ENCODE measurements at regions not wholly inside any gene's neighbourhood (a gene's known extent, or its start where the extent isn't known, plus 50 kb on each side); places are given as distances from the start of the nearest gene placed in this dataset.
"Not testable (repeated sequence)": the region's sequence is repeated elsewhere in the genome, so short reads cannot be mapped to it uniquely, and the experiment has no call there.

GRCh38 chr1:244289991-244290785, 161.5 kb downstream of the ADSS2 start:
- DNase-seq (ENCODE audit: low spot score): no peak
- Mint-ChIP-seq H3K9me3 (peaks cover 6% of the 10 kb centered on the region), H3K4me3 (ENCODE audit: low read depth) (no peak overlapping the region), H3K27ac (no peak overlapping the region), H3K36me3 (ENCODE audit: low read depth) (no peaks in the 10 kb centered on the region), H3K4me1 (ENCODE audit: low read depth) (peaks cover 8% of the 10 kb centered on the region), H3K27me3 (ENCODE audit: low read depth) (peaks cover 6% of the 10 kb centered on the region)
- intact Hi-C loops (cut with micrococcal nuclease): loop anchor here (10.0 kb wide), 1 partner anchor 435 kb away; the partner anchor contains the start of gene AKT3

GRCh38 chr1:244291236-244292201, 160.2 kb downstream of the ADSS2 start:
- Mint-ChIP-seq H3K9me3 (peaks cover 6% of the 10 kb centered on the region), H3K27me3 (ENCODE audit: low read depth) (peaks cover 5% of the 10 kb centered on the region), H3K4me3 (ENCODE audit: low read depth) (no peak overlapping the region), H3K36me3 (ENCODE audit: low read depth) (no peaks in the 10 kb centered on the region), H3K27ac (no peak overlapping the region), H3K4me1 (ENCODE audit: low read depth) (peaks cover 8% of the 10 kb centered on the region)
- no peak for DNase-seq (ENCODE audit: low spot score)
- intact Hi-C loops (cut with micrococcal nuclease): loop anchor here (10.0 kb wide), 1 partner anchor 437 kb away; the partner anchor contains the start of gene AKT3

DNA sequence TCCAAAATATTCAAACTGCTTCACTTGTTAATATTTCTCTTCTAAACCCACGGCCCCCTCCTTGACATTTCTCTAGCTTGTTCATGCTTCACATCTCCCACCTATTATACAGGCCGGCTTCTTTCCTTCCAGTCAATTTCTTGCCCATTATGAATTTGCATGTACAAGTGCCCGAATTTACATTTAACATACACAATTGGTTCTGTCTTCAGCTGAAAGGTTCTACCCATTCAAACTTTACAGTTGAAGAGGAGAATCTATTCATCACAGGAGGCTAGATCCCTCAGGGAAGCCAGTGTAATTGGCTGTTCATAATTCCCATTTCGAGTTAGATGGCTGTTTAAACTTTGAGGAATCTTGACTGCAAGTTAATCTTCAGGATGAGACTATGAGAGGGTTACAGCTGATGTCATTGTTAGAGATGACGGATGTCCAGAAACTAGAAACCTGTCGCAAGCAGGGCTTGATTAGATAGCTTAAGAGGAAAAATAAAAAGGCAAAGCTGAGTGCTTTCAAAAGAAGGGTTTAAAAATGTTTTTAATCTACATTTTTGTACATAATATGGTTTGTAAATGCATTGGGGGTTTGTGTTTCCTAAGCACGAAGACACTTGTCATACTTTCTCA, 157.0 kb downstream of the ADSS2 start:
- intact Hi-C loops (cut with micrococcal nuclease): loop anchor here (5.0 to 10.0 kb wide), 2 partner anchors 247 to 440 kb away; partner anchors contain the start of gene AKT3
- peaks cover 5% of the 10 kb centered on the region for H3K27me3 Mint-ChIP-seq (ENCODE audit: low read depth)
- no peak overlapping the region for H3K27ac Mint-ChIP-seq
- H3K4me3 Mint-ChIP-seq (ENCODE audit: low read depth): no peak overlapping the region
- no peak for DNase-seq (ENCODE audit: low spot score)
- peaks cover 14% of the 10 kb centered on the region for H3K4me1 Mint-ChIP-seq (ENCODE audit: low read depth)
- H3K36me3 Mint-ChIP-seq (ENCODE audit: low read depth): no peaks in the 10 kb centered on the region
- no peaks in the 10 kb centered on the region for H3K9me3 Mint-ChIP-seq

- DNase-seq (ENCODE audit: low spot score): no peak
- peaks cover 11% of the 10 kb centered on the region for H3K4me1 Mint-ChIP-seq (ENCODE audit: low read depth)
- peaks cover 2% of the 10 kb centered on the region for H3K27me3 Mint-ChIP-seq (ENCODE audit: low read depth)
- no peak overlapping the region for H3K4me3 Mint-ChIP-seq (ENCODE audit: low read depth)
- intact Hi-C loops (cut with micrococcal nuclease): loop anchor here (5.0 to 10.0 kb wide), 2 partner anchors 249 to 441 kb away; partner anchors contain the start of gene AKT3
- no peaks in the 10 kb centered on the region for H3K9me3 Mint-ChIP-seq
- no peak overlapping the region for H3K27ac Mint-ChIP-seq
- no peaks in the 10 kb centered on the region for H3K36me3 Mint-ChIP-seq (ENCODE audit: low read depth)
These were observed 155.7 kb downstream of the ADSS2 start for GRCh38 chr1:244296003-244296402.

DNA sequence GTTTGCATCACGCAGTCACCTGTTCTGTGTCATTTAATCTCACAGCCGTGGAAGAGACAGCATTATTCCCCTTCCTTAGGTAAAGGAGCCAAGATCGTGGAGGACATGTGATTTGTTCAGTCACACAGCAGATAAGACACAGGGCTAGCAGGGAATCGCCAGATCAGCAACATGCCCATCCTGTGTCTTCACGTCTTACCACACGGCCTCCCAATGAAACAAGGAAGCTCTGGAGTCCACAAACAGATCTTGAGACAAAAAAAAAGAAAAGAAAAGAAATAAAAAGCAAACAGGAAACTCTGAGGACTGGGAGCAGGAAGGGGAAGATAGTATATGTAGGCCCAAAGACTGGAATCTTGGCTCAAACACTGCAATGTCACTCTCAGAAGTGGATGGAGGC, 155.3 kb downstream of the ADSS2 start:
- intact Hi-C loops (cut with micrococcal nuclease): loop anchor here (5.0 to 10.0 kb wide), 2 partner anchors 249 to 442 kb away; partner anchors contain the start of gene AKT3

GRCh38 chr1:244297087-244297486, 154.6 kb downstream of the ADSS2 start:
- Mint-ChIP-seq H3K36me3 (ENCODE audit: low read depth) (no peaks in the 10 kb centered on the region), H3K27me3 (ENCODE audit: low read depth) (no peaks in the 10 kb centered on the region), H3K9me3 (no peaks in the 10 kb centered on the region), H3K4me3 (ENCODE audit: low read depth) (no peak overlapping the region), H3K4me1 (ENCODE audit: low read depth) (peaks cover 6% of the 10 kb centered on the region), H3K27ac (no peak overlapping the region)
- intact Hi-C loops (cut with micrococcal nuclease): loop anchor here (5.0 to 10.0 kb wide), 2 partner anchors 250 to 442 kb away; partner anchors contain the start of gene AKT3
- no peak for DNase-seq (ENCODE audit: low spot score)

More for the DNA sequence above, 155.3 kb downstream of the ADSS2 start:
- no peak for DNase-seq (ENCODE audit: low spot score)
- Mint-ChIP-seq H3K36me3 (ENCODE audit: low read depth) (no peaks in the 10 kb centered on the region), H3K27me3 (ENCODE audit: low read depth) (peaks cover 2% of the 10 kb centered on the region), H3K4me1 (ENCODE audit: low read depth) (peaks cover 6% of the 10 kb centered on the region), H3K27ac (no peak overlapping the region), H3K4me3 (ENCODE audit: low read depth) (no peak overlapping the region), H3K9me3 (no peaks in the 10 kb centered on the region)

DNA sequence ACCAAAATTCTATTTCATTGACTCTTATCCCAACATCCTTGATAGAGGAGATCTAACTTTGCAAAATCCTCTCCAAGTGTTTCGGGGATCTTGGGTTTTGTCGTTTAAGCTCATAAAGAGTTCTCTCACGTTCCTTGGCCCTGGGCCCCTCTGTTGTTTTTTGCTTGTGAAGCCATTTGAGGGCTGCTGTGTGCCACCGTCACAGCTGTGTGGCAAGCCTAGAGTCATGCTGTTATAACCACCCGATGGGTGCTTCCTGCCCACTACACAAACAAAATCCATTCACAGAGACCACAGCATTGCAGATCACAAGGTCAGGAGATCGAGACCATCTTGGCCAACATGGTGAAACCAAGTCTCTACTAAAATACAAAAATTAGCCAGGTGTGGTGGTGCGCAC, 154.1 kb downstream of the ADSS2 start:
- DNase-seq (ENCODE audit: low spot score): no peak
- intact Hi-C loops (cut with micrococcal nuclease): loop anchor here (2.0 to 10.0 kb wide), 4 partner anchors 21 to 443 kb away; partner anchors contain the start of gene AKT3

GRCh38 chr1:244300029-244300375, 151.7 kb downstream of the ADSS2 start:
- DNase-seq (ENCODE audit: low spot score); H3K27me3 Mint-ChIP-seq (ENCODE audit: low read depth); intact Hi-C loops (cut with micrococcal nuclease); H3K4me1 Mint-ChIP-seq (ENCODE audit: low read depth); H3K27ac Mint-ChIP-seq; H3K9me3 Mint-ChIP-seq; H3K36me3 Mint-ChIP-seq (ENCODE audit: low read depth); H3K4me3 Mint-ChIP-seq (ENCODE audit: low read depth): not testable (repeated sequence)

More for the DNA sequence above, 154.1 kb downstream of the ADSS2 start:
- Mint-ChIP-seq H3K36me3 (ENCODE audit: low read depth) (no peaks in the 10 kb centered on the region), H3K27ac (no peak overlapping the region), H3K4me3 (ENCODE audit: low read depth) (no peak overlapping the region), H3K4me1 (ENCODE audit: low read depth) (peaks cover 6% of the 10 kb centered on the region), H3K9me3 (no peaks in the 10 kb centered on the region), H3K27me3 (ENCODE audit: low read depth) (no peaks in the 10 kb centered on the region)

- DNase-seq (ENCODE audit: low spot score): no peak
These were observed 150.0 kb downstream of the ADSS2 start for GRCh38 chr1:244301595-244302130.

DNA sequence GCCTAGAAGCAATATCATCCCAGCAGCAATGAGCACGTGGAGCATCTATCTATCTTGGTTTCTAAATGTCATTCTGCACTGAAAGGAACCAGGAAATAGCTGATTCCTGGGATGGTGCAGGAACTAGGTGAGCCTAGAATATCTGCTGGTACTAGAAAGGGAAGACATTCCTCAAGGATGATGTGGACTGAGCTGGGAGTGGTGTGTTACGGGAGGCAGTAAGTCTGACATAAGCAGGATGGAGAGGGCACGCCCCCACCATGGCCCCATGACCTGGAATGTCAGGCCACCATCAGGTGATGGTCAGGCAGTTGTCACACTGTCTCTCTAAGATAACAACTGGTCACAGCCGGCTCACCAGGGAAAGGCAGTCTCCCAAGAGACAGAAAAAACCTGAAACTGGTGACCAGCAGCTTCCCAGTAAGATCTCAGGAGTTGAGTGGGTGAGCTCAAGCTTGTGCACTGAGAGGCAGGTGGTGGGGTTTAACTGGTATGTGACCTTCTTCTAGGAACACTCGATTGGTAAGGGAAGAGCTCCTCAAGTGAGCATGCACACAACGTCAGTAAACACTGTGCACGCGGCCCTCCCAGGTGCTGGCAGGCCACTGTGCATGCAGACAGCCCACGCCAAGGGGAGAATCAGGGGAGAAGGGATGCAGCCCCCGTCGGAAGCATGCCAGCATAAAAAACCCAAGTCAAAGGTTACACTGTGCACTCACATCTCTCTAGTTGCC, 148.7 kb downstream of the ADSS2 start:
- no peak overlapping the region for H3K27ac Mint-ChIP-seq
- H3K4me1 Mint-ChIP-seq (ENCODE audit: low read depth): peaks cover 6% of the 10 kb centered on the region
- DNase-seq (ENCODE audit: low spot score): no peak
- H3K27me3 Mint-ChIP-seq (ENCODE audit: low read depth): peaks cover 2% of the 10 kb centered on the region
- H3K4me3 Mint-ChIP-seq (ENCODE audit: low read depth): no peak overlapping the region
- no peaks in the 10 kb centered on the region for H3K36me3 Mint-ChIP-seq (ENCODE audit: low read depth)
- intact Hi-C loops (cut with micrococcal nuclease): no loop called here
- H3K9me3 Mint-ChIP-seq: peaks cover 8% of the 10 kb centered on the region

More at GRCh38 chr1:244301595-244302130, 150.0 kb downstream of the ADSS2 start:
- Mint-ChIP-seq H3K4me1 (ENCODE audit: low read depth) (peaks cover 6% of the 10 kb centered on the region), H3K36me3 (ENCODE audit: low read depth) (no peaks in the 10 kb centered on the region), H3K4me3 (ENCODE audit: low read depth) (no peak overlapping the region), H3K27ac (no peak overlapping the region), H3K9me3 (no peaks in the 10 kb centered on the region), H3K27me3 (ENCODE audit: low read depth) (no peaks in the 10 kb centered on the region)
- intact Hi-C loops (cut with micrococcal nuclease): no loop called here

GRCh38 chr1:244303610-244303969, 148.1 kb downstream of the ADSS2 start:
- no peak for DNase-seq (ENCODE audit: low spot score)
- H3K27me3 Mint-ChIP-seq (ENCODE audit: low read depth): peaks cover 2% of the 10 kb centered on the region
- peaks cover 8% of the 10 kb centered on the region for H3K9me3 Mint-ChIP-seq
- peaks cover 6% of the 10 kb centered on the region for H3K4me1 Mint-ChIP-seq (ENCODE audit: low read depth)
- intact Hi-C loops (cut with micrococcal nuclease): no loop called here
- H3K27ac Mint-ChIP-seq: no peak overlapping the region
- H3K4me3 Mint-ChIP-seq (ENCODE audit: low read depth): no peak overlapping the region
- H3K36me3 Mint-ChIP-seq (ENCODE audit: low read depth): no peaks in the 10 kb centered on the region
